Cardiac fibroblast (primary cell): ENCODE measurements at regions not wholly inside any gene's neighbourhood (a gene's known extent, or its start where the extent isn't known, plus 50 kb on each side); places are given as distances from the start of the nearest gene placed in this dataset.

Experiments used
- DNase-seq, 2 donors: peaks; one replicate each; pipeline versions ENCODE4 v3.0.0 to v3.0.0-alpha.2; 2010; ENCODE audit warnings: low read depth in 2 of 2
- H3K4me3 ChIP-seq, 2 donors: replicated peaks in 1 of 2; 1 replicate in 1 of 2; 2 replicates in 1 of 2; pipeline ENCODE4 v1.5.1; 2011; ENCODE audit warnings: low read depth in 2 of 2, low read length in 2 of 2, mild to moderate bottlenecking in 2 of 2, moderate library complexity in 1 of 2
- CTCF ChIP-seq: IDR thresholded peaks from one replicate; pipeline ENCODE4 v1.5.1; 2011; ENCODE audit warnings: low read depth, mild to moderate bottlenecking, low read length, inconsistent platforms

- H3K4me3 ChIP-seq: no peak overlapping the region
- no peak for DNase-seq
- no peak for TF ChIP-seq CTCF
These were observed 93.0 kb upstream of the PCGF5 start for GRCh38 chr10:91127341-91128082.

- no peak for DNase-seq
- no peak overlapping the region for H3K4me3 ChIP-seq
- TF ChIP-seq CTCF: no peak
These were observed 85.3 kb upstream of the PCGF5 start for GRCh38 chr10:91135113-91135512.

- no peak for DNase-seq
- no peak overlapping the region for H3K4me3 ChIP-seq
- TF ChIP-seq CTCF: no peak
These were observed 83.3 kb upstream of the PCGF5 start for GRCh38 chr10:91137011-91137643.

GRCh38 chr10:91137822-91138221, 82.6 kb upstream of the PCGF5 start:
- DNase-seq: no peak
- TF ChIP-seq CTCF: no peak
- H3K4me3 ChIP-seq: no peak overlapping the region

GRCh38 chr10:91140995-91141549, 79.4 kb upstream of the PCGF5 start:
- no peak for DNase-seq
- no peak overlapping the region for H3K4me3 ChIP-seq
- no peak for TF ChIP-seq CTCF

- TF ChIP-seq CTCF: no peak
- no peak for DNase-seq
- no peak overlapping the region for H3K4me3 ChIP-seq
These were observed 75.5 kb upstream of the PCGF5 start for GRCh38 chr10:91144961-91145360.
